CD8-positive, alpha-beta memory T cell (primary cell): ENCODE measurements at regions not wholly inside any gene's neighbourhood (a gene's known extent, or its start where the extent isn't known, plus 50 kb on each side); places are given as distances from the start of the nearest gene placed in this dataset.

Experiments
- CTCF ChIA-PET: fragments of 350-600 bp; sonication (Branson Sonifier 250); formaldehyde crosslinking; loops from one replicate; lab custom pipeline; 2021; ENCODE audit warnings: antibody characterized with exemption; lab: Charles Lee
- POLR2A ChIA-PET: fragments of 350-600 bp; sonication (Branson Sonifier 250); formaldehyde crosslinking; loops from one replicate; lab custom pipeline; 2021; ENCODE audit warnings: antibody characterized with exemption; lab: Charles Lee
- DNase-seq, 5 donors: peaks; one replicate each; pipeline versions ENCODE4 v3.0.0 to v3.0.0-alpha.2; 2020 to 2022; ENCODE audit warnings: mixed read lengths in 1 of 5
- H3K27ac ChIP-seq: one replicate; pipeline ENCODE4 v1.7.0; 2013; ENCODE audit warnings: low read depth, mild to moderate bottlenecking, low read length, moderate library complexity
- H3K27me3 ChIP-seq: 2 replicates; pipeline ENCODE4 v1.7.0; 2013; ENCODE audit warnings: low read length, mild to moderate bottlenecking; ENCODE audit not compliant: insufficient read depth, poor library complexity, severe bottlenecking
- H3K36me3 ChIP-seq: 2 replicates; pipeline ENCODE4 v1.7.0; 2013; ENCODE audit warnings: mild to moderate bottlenecking, low read length, moderate library complexity; ENCODE audit not compliant: insufficient read depth
- H3K4me1 ChIP-seq: 2 replicates; pipeline ENCODE4 v1.7.0; 2013; ENCODE audit warnings: mild to moderate bottlenecking, low read length, moderate library complexity; ENCODE audit not compliant: insufficient read depth
- H3K4me3 ChIP-seq: 2 replicates; pipeline ENCODE4 v1.7.0; 2013; ENCODE audit warnings: mild to moderate bottlenecking, low read length
- H3K9me3 ChIP-seq: 2 replicates; pipeline ENCODE4 v1.7.0; 2013; ENCODE audit warnings: mild to moderate bottlenecking, low read length
- H3K27ac Mint-ChIP-seq, 8 donors: one replicate each; pipeline ENCODE4 v1.8.0; 2020 to 2021; ENCODE audit warnings: mixed read lengths in 8 of 8, mild to moderate bottlenecking in 6 of 8, inconsistent platforms in 3 of 8, moderate library complexity in 3 of 8
- H3K27me3 Mint-ChIP-seq, 2 donors: one replicate each; pipeline ENCODE4 v1.8.0; 2020 to 2021; ENCODE audit warnings: mixed read lengths in 2 of 2, mild to moderate bottlenecking in 1 of 2, moderate library complexity in 1 of 2
- H3K36me3 Mint-ChIP-seq, 3 donors: one replicate each; pipeline ENCODE4 v1.8.0; 2020 to 2021; ENCODE audit warnings: mixed read lengths in 3 of 3, inconsistent platforms in 1 of 3, mild to moderate bottlenecking in 1 of 3
- H3K4me1 Mint-ChIP-seq, 3 donors: one replicate each; pipeline ENCODE4 v1.8.0; 2020 to 2021; ENCODE audit warnings: mixed read lengths in 3 of 3, inconsistent platforms in 1 of 3, mild to moderate bottlenecking in 1 of 3
- H3K4me3 Mint-ChIP-seq, 7 donors: one replicate each; pipeline ENCODE4 v1.8.0; 2020 to 2021; ENCODE audit warnings: mixed read lengths in 7 of 7, mild to moderate bottlenecking in 6 of 7, moderate library complexity in 4 of 7, inconsistent platforms in 2 of 7
- H3K9me3 Mint-ChIP-seq, 5 donors: one replicate each; pipeline ENCODE4 v1.8.0; 2020 to 2022; ENCODE audit warnings: mixed read lengths in 5 of 5, mild to moderate bottlenecking in 3 of 5, moderate library complexity in 2 of 5, inconsistent platforms in 1 of 5

DNA sequence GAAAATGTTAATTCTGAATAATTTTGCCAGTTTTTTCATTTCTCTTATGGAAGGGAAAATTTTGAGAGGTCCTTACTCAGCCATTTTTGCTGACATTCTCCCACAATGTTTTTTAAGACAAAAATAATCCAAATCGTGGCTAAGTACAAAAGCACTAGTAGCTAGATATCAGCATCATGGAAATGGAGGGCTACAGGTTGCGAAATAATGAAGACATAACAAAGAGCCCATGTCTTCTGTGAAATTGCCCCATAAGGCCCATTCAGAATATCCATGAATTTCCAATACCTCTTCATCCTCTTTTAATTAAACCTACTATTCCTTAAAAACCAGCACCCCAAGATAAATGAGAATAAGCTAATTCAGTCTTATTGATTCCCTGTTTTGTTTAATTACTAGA lies 107.4 kb downstream of the HNRNPD start:
- Mint-ChIP-seq H3K4me3 (no peak overlapping the region), H3K36me3 (no peaks in the 10 kb centered on the region), H3K27me3 (peaks cover 5 to 20% of the 10 kb centered on the region in 2 donors), H3K27ac (no peak overlapping the region), H3K9me3 (no peaks in the 10 kb centered on the region), H3K4me1 (peaks cover 6 to 15% (median 10%) of the 10 kb centered on the region in 3 donors)
- Histone ChIP-seq H3K4me1 (peaks cover 8% of the 10 kb centered on the region), H3K36me3 (no peaks in the 10 kb centered on the region), H3K27me3 (no peaks in the 10 kb centered on the region), H3K4me3 (no peak overlapping the region), H3K27ac (no peak overlapping the region), H3K9me3 (no peaks in the 10 kb centered on the region)
- no peak for DNase-seq
- POLR2A ChIA-PET = no interaction called here
- CTCF ChIA-PET = no interaction called here

GRCh38 chr4:82261084-82261483 lies 112.7 kb downstream of the HNRNPD start:
- no peaks in the 10 kb centered on the region for H3K9me3 ChIP-seq
- no peaks in the 10 kb centered on the region for H3K4me1 ChIP-seq
- H3K27ac ChIP-seq = no peak overlapping the region
- no peaks in the 10 kb centered on the region for H3K27me3 ChIP-seq
- H3K9me3 Mint-ChIP-seq = no peaks in the 10 kb centered on the region
- no peak overlapping the region for H3K27ac Mint-ChIP-seq
- H3K4me3 Mint-ChIP-seq = no peak overlapping the region
- H3K36me3 Mint-ChIP-seq = no peaks in the 10 kb centered on the region
- POLR2A ChIA-PET = no interaction called here
- CTCF ChIA-PET = no interaction called here
- H3K27me3 Mint-ChIP-seq = peaks cover 9 to 27% of the 10 kb centered on the region in 2 donors
- H3K4me3 ChIP-seq = no peak overlapping the region
- no peaks in the 10 kb centered on the region for H3K36me3 ChIP-seq
- DNase-seq = no peak
- no peaks in the 10 kb centered on the region for H3K4me1 Mint-ChIP-seq

DNA sequence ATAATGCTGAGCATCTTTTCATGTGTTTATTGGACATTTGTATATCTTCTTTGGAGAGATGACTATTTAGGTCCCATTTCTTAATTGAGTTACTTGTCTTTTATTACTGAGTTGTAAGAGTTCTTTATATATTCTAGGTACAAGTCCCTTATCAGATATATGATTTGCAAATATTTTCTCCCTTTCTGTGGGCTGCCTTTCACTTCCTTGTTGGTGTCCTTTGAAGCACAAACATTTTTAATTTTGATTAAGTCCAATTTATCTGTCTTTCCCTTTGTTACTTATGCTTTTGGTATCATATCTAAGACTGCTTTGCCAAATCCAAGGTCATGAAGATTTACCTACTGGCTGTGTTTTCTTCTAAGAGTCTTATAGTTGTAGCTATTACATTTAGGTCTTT lies 113.2 kb downstream of the HNRNPD start:
- Mint-ChIP-seq H3K9me3 (no peaks in the 10 kb centered on the region), H3K36me3 (no peaks in the 10 kb centered on the region), H3K27me3 (peaks cover 9 to 27% of the 10 kb centered on the region in 2 donors), H3K27ac (no peak overlapping the region), H3K4me3 (no peak overlapping the region), H3K4me1 (no peaks in the 10 kb centered on the region)
- Histone ChIP-seq H3K4me3 (no peak overlapping the region), H3K27ac (no peak overlapping the region), H3K27me3 (no peaks in the 10 kb centered on the region), H3K4me1 (no peaks in the 10 kb centered on the region), H3K36me3 (no peaks in the 10 kb centered on the region), H3K9me3 (no peaks in the 10 kb centered on the region)
- no peak for DNase-seq
- CTCF ChIA-PET = no interaction called here
- POLR2A ChIA-PET = no interaction called here

DNA sequence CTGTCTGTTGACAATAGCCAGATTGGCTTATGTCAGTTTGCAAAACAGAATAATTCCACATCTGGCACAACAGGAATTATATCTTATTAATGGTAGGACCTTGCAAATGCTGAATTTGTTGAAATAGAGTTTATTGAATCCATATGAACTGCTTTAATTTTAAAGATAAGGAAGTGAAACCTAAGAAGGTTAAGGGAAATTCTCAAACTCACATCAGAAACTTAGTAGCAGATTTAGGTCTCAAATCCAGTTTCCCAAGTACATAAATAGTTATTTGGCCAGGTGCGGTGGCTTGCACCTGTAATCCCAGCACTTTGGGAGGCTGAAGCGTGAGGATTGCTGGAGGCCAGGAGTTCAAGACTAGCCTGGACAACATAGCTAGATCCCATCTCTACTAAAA lies 117.1 kb downstream of the HNRNPD start:
- ChIA-PET CTCF (no interaction called here), POLR2A (no interaction called here)
- H3K27ac Mint-ChIP-seq = no peak overlapping the region
- Histone ChIP-seq H3K27ac (no peak overlapping the region), H3K4me3 (no peak overlapping the region), H3K4me1 (no peaks in the 10 kb centered on the region), H3K36me3 (no peaks in the 10 kb centered on the region), H3K27me3 (no peaks in the 10 kb centered on the region), H3K9me3 (no peaks in the 10 kb centered on the region)
- peaks cover 0 to 1% (median 0%) of the 10 kb centered on the region in 3 donors for H3K36me3 Mint-ChIP-seq
- no peak for DNase-seq
- no peaks in the 10 kb centered on the region for H3K9me3 Mint-ChIP-seq
- H3K27me3 Mint-ChIP-seq = peaks cover 6 to 11% of the 10 kb centered on the region in 2 donors
- H3K4me1 Mint-ChIP-seq = no peaks in the 10 kb centered on the region
- no peak overlapping the region for H3K4me3 Mint-ChIP-seq

DNA sequence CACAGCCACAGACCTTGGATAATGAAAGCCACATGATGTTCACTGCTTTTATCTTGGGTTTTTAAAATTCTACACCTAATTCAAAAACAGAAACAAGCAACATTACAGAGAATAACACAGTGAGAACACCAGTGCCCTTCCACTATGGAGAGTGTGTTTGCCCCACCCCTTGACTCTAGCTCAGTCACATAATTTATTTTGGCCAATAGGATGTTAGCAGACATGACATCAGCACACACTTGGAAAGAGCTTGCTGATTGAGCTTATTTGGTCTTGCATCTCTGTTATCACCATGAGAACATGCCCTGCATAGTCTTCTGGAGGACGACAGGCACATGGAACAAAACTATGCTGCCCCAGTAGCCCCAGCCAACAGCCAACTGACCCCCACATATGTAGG lies 118.1 kb downstream of the HNRNPD start:
- H3K27me3 ChIP-seq = no peaks in the 10 kb centered on the region
- POLR2A ChIA-PET = no interaction called here

GRCh38 chr4:82248903-82249632 lies 124.7 kb downstream of the HNRNPD start:
- H3K27me3 ChIP-seq = no peaks in the 10 kb centered on the region
- ChIA-PET POLR2A (no interaction called here), CTCF (no interaction called here)
- no peaks in the 10 kb centered on the region for H3K9me3 ChIP-seq
- no peak overlapping the region for H3K27ac Mint-ChIP-seq
- H3K4me3 ChIP-seq = no peak overlapping the region
- H3K27ac ChIP-seq = no peak overlapping the region
- no peaks in the 10 kb centered on the region for H3K27me3 Mint-ChIP-seq
- H3K36me3 Mint-ChIP-seq = no peaks in the 10 kb centered on the region
- H3K4me1 Mint-ChIP-seq = no peaks in the 10 kb centered on the region
- H3K4me3 Mint-ChIP-seq = no peak overlapping the region
- no peaks in the 10 kb centered on the region for H3K36me3 ChIP-seq
- no peaks in the 10 kb centered on the region for H3K9me3 Mint-ChIP-seq
- no peak for DNase-seq
- H3K4me1 ChIP-seq = no peaks in the 10 kb centered on the region

More for the DNA sequence above, 118.1 kb downstream of the HNRNPD start:
- Mint-ChIP-seq H3K4me3 (no peak overlapping the region), H3K27ac (no peak overlapping the region), H3K4me1 (no peaks in the 10 kb centered on the region), H3K36me3 (peaks cover 0 to 1% (median 0%) of the 10 kb centered on the region in 3 donors), H3K9me3 (no peaks in the 10 kb centered on the region), H3K27me3 (peaks cover 6 to 7% of the 10 kb centered on the region in 2 donors)
- Histone ChIP-seq H3K9me3 (no peaks in the 10 kb centered on the region), H3K4me1 (no peaks in the 10 kb centered on the region), H3K4me3 (no peak overlapping the region), H3K27ac (no peak overlapping the region), H3K36me3 (no peaks in the 10 kb centered on the region)
- no peak for DNase-seq
- CTCF ChIA-PET = interaction anchor here (0.8 kb wide), 1 partner anchor 12 kb away, joined by 3 read pairs; no protein-coding TSS in a partner anchor

DNA sequence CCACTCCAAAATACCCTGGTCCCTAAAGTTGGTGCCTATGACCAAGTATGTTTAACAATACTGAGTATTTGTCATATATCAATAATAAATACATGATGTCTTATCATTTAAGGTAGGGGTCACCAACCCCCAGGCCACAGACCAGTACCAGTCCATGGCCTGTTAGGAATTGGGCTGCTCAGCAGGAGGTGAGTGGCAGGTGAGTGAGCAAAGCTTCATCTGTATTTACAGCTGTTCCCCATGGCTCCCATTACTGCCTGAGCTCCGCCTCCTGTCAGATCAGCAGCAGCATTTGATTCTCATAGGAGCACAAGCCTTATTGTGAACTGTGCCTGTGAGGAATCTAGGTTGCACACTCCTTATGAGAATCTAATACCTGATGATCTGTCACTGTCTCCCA lies 126.2 kb downstream of the HNRNPD start:
- H3K36me3 Mint-ChIP-seq = no peaks in the 10 kb centered on the region
- no peaks in the 10 kb centered on the region for H3K27me3 ChIP-seq
- ChIA-PET CTCF (no interaction called here), POLR2A (no interaction called here)
- no peaks in the 10 kb centered on the region for H3K4me1 Mint-ChIP-seq
- H3K27me3 Mint-ChIP-seq = no peaks in the 10 kb centered on the region
- H3K27ac ChIP-seq = no peak overlapping the region
- no peak for DNase-seq
- H3K9me3 ChIP-seq = no peaks in the 10 kb centered on the region
- H3K4me3 ChIP-seq = no peak overlapping the region
- no peaks in the 10 kb centered on the region for H3K36me3 ChIP-seq
- H3K27ac Mint-ChIP-seq = no peak overlapping the region
- H3K4me1 ChIP-seq = no peaks in the 10 kb centered on the region
- H3K4me3 Mint-ChIP-seq = no peak overlapping the region
- no peaks in the 10 kb centered on the region for H3K9me3 Mint-ChIP-seq

- H3K27me3 Mint-ChIP-seq = no peaks in the 10 kb centered on the region
- CTCF ChIA-PET = no interaction called here
- Histone ChIP-seq H3K4me1 (no peaks in the 10 kb centered on the region), H3K27ac (no peak overlapping the region), H3K27me3 (no peaks in the 10 kb centered on the region), H3K9me3 (no peaks in the 10 kb centered on the region), H3K4me3 (no peak overlapping the region), H3K36me3 (no peaks in the 10 kb centered on the region)
- no peaks in the 10 kb centered on the region for H3K36me3 Mint-ChIP-seq
- no peaks in the 10 kb centered on the region for H3K9me3 Mint-ChIP-seq
- H3K27ac Mint-ChIP-seq = no peak overlapping the region
- no peak overlapping the region for H3K4me3 Mint-ChIP-seq
- no peaks in the 10 kb centered on the region for H3K4me1 Mint-ChIP-seq
- POLR2A ChIA-PET = no interaction called here
- no peak for DNase-seq
Observed at GRCh38 chr4:82247171-82247570, 126.6 kb downstream of the HNRNPD start.
